Lower lobe of right lung (tissue), 2 donors: ENCODE measurements at regions not wholly inside any gene's neighbourhood (a gene's known extent, or its start where the extent isn't known, plus 50 kb on each side); places are given as distances from the start of the nearest gene placed in this dataset.

Source experiments
- ATAC-seq, 2 donors: fragments of 200-7000 bp; cut with Tn5 transposase; one replicate each; pipeline ENCODE4 v1.9.1; 2020 to 2022; ENCODE audit warnings: mild to moderate bottlenecking in 2 of 2, moderate library complexity in 2 of 2
- DNase-seq: peaks from one replicate; pipeline ENCODE4 v3.0.0-alpha.2; 2020
- H3K27ac ChIP-seq: fragments of 200-600 bp; one replicate; pipeline ENCODE4 v1.8.0; 2022
- H3K27me3 ChIP-seq: fragments of 200-600 bp; one replicate; pipeline ENCODE4 v1.8.0; 2022; ENCODE audit warnings: low read depth
- H3K36me3 ChIP-seq: fragments of 200-600 bp; one replicate; pipeline ENCODE4 v1.8.0; 2022; ENCODE audit warnings: mild to moderate bottlenecking
- H3K4me1 ChIP-seq: fragments of 200-600 bp; one replicate; pipeline ENCODE4 v1.8.0; 2022
- H3K4me3 ChIP-seq: fragments of 200-600 bp; one replicate; pipeline ENCODE4 v1.8.0; 2022; ENCODE audit warnings: mild to moderate bottlenecking
- H3K9me3 ChIP-seq: fragments of 200-600 bp; one replicate; pipeline ENCODE4 v1.8.0; 2022
- CTCF ChIP-seq: fragments of 200-600 bp; IDR thresholded peaks from one replicate; pipeline ENCODE4 v1.8.0; 2022; ENCODE audit warnings: antibody characterized with exemption, mild to moderate bottlenecking
- intact Hi-C: fragments of 100-400 bp; cut with DNase I; formaldehyde crosslinking; loops from one replicate; pipeline ENCODE4 v1.11.0; 2022
- donor health status: DM: no; HTN: yes; CAD: no; lungs with severe emphysema.

GRCh38 chr5:107286447-107287098 lies 384.2 kb downstream of the EFNA5 start:
- intact Hi-C loops: no loop called here
- Histone ChIP-seq H3K4me3 (no peak overlapping the region), H3K36me3 (no peaks in the 10 kb centered on the region), H3K9me3 (no peaks in the 10 kb centered on the region), H3K27me3 (no peaks in the 10 kb centered on the region), H3K27ac (no peak overlapping the region), H3K4me1 (no peaks in the 10 kb centered on the region)
- ATAC-seq (no peak), DNase-seq (no peak)
- no peak for TF ChIP-seq CTCF

GRCh38 chr5:107285772-107286171 lies 385.0 kb downstream of the EFNA5 start:
- intact Hi-C loops: no loop called here
- DNase-seq: no peak

GRCh38 chr5:107284822-107285525 lies 385.8 kb downstream of the EFNA5 start:
- Histone ChIP-seq H3K36me3 (no peaks in the 10 kb centered on the region), H3K4me3 (no peak overlapping the region), H3K27ac (no peak overlapping the region), H3K27me3 (no peaks in the 10 kb centered on the region), H3K9me3 (no peaks in the 10 kb centered on the region), H3K4me1 (no peaks in the 10 kb centered on the region)
- intact Hi-C loops: no loop called here
- no peak for TF ChIP-seq CTCF
- no peak for ATAC-seq
- DNase-seq: no peak

More at GRCh38 chr5:107285772-107286171, 385.0 kb downstream of the EFNA5 start:
- Histone ChIP-seq H3K9me3 (no peaks in the 10 kb centered on the region), H3K27ac (no peak overlapping the region), H3K4me3 (no peak overlapping the region), H3K36me3 (no peaks in the 10 kb centered on the region), H3K4me1 (no peaks in the 10 kb centered on the region), H3K27me3 (no peaks in the 10 kb centered on the region)
- TF ChIP-seq CTCF: no peak
- ATAC-seq: no peak

GRCh38 chr5:107282061-107282460 lies 388.7 kb downstream of the EFNA5 start:
- H3K4me3 ChIP-seq: no peak overlapping the region
- no peak for ATAC-seq
- H3K4me1 ChIP-seq: no peaks in the 10 kb centered on the region
- no peaks in the 10 kb centered on the region for H3K27me3 ChIP-seq
- no peaks in the 10 kb centered on the region for H3K9me3 ChIP-seq
- TF ChIP-seq CTCF: no peak
- H3K36me3 ChIP-seq: no peaks in the 10 kb centered on the region
- no peak overlapping the region for H3K27ac ChIP-seq
- intact Hi-C loops: no loop called here
- no peak for DNase-seq

GRCh38 chr5:107278774-107279173 lies 392.0 kb downstream of the EFNA5 start:
- ATAC-seq: no peak
- intact Hi-C loops: no loop called here
- Histone ChIP-seq H3K27me3 (no peaks in the 10 kb centered on the region), H3K36me3 (no peaks in the 10 kb centered on the region), H3K4me3 (no peak overlapping the region), H3K9me3 (no peaks in the 10 kb centered on the region), H3K4me1 (no peaks in the 10 kb centered on the region), H3K27ac (no peak overlapping the region)
- no peak for DNase-seq
- no peak for TF ChIP-seq CTCF
